Suprapubic skin (tissue), 4 donors: ENCODE measurements at regions not wholly inside any gene's neighbourhood (a gene's known extent, or its start where the extent isn't known, plus 50 kb on each side); places are given as distances from the start of the nearest gene placed in this dataset.

ENCODE experiments used
- DNase-seq, 2 donors: peaks; one replicate each; pipeline ENCODE4 v3.0.0-alpha.2; 2019; ENCODE audit warnings: low spot score in 2 of 2
- H3K27ac ChIP-seq: fragments of 200-600 bp; sonication (generic); one replicate; pipeline ENCODE4 v1.5.1; 2019
- H3K27me3 ChIP-seq: fragments of 200-600 bp; sonication (generic); one replicate; pipeline ENCODE4 v1.5.1; 2019
- H3K36me3 ChIP-seq: fragments of 200-600 bp; sonication (generic); one replicate; pipeline ENCODE4 v1.5.1; 2019
- H3K4me1 ChIP-seq: fragments of 200-600 bp; sonication (generic); one replicate; pipeline ENCODE4 v1.5.1; 2019
- H3K4me3 ChIP-seq: fragments of 200-600 bp; sonication (generic); one replicate; pipeline ENCODE4 v1.5.1; 2019; ENCODE audit warnings: mild to moderate bottlenecking
- H3K9me3 ChIP-seq: fragments of 200-600 bp; sonication (generic); one replicate; pipeline ENCODE4 v1.5.1; 2019
- CTCF ChIP-seq, 2 donors: fragments of 200-600 bp in 1 of 2; fragments of 450-650 bp in 1 of 2; sonication (generic) in 1 of 2; IDR thresholded peaks; one replicate each; pipeline ENCODE4 v1.5.1; 2016 to 2019; ENCODE audit warnings: antibody characterized with exemption in 2 of 2, mild to moderate bottlenecking in 1 of 2, moderate library complexity in 1 of 2
- EP300 ChIP-seq: sonication (generic); formaldehyde crosslinking; IDR thresholded peaks from one replicate; pipeline ENCODE4 v1.6.1; 2017; ENCODE audit warnings: antibody characterized with exemption
- POLR2A ChIP-seq, 2 donors: fragments of 450-650 bp; IDR thresholded peaks; one replicate each; pipeline ENCODE4 v1.6.1; 2017; ENCODE audit warnings: antibody characterized with exemption in 2 of 2, mild to moderate bottlenecking in 2 of 2, moderate library complexity in 2 of 2
- POLR2AphosphoS5 ChIP-seq, 3 donors: sonication (generic); formaldehyde crosslinking; IDR thresholded peaks; one replicate each; pipeline ENCODE4 v1.6.1; 2017; ENCODE audit warnings: antibody characterized with exemption in 3 of 3
- WGBS: methylation state at CpG from one replicate; pipeline ENCODE4 v1.1.5; 2018; 5-methylcytosine and 5-hydroxymethylcytosine counted together

- H3K4me3 ChIP-seq, result no peak overlapping the region
- H3K27ac ChIP-seq, result no peak overlapping the region
- TF ChIP-seq EP300 (no peak), CTCF (IDR thresholded peaks at IDR 0.05) (no peak), POLR2A (IDR thresholded peaks at IDR 0.05) (no peak), POLR2AphosphoS5 (IDR thresholded peaks at IDR 0.05) (no peak)
- H3K4me1 ChIP-seq, result no peaks in the 10 kb centered on the region
- no peaks in the 10 kb centered on the region for H3K36me3 ChIP-seq
- no peaks in the 10 kb centered on the region for H3K27me3 ChIP-seq
- DNase-seq, result no peak
- WGBS, result 89% methylated on average over 1 of the region's 1 CpG
- H3K9me3 ChIP-seq, result no peaks in the 10 kb centered on the region
Observed at GRCh38 chr13:74200081-74200480, 65.9 kb upstream of the KLF12 start.

- no peaks in the 10 kb centered on the region for H3K9me3 ChIP-seq
- no peaks in the 10 kb centered on the region for H3K4me1 ChIP-seq
- no peak overlapping the region for H3K27ac ChIP-seq
- H3K27me3 ChIP-seq, result no peaks in the 10 kb centered on the region
- no peak for TF ChIP-seq POLR2A (IDR thresholded peaks at IDR 0.05)
- H3K36me3 ChIP-seq, result no peaks in the 10 kb centered on the region
- no peak for DNase-seq
- 58% methylated on average over 4 of the region's 4 CpGs for WGBS
- H3K4me3 ChIP-seq, result no peak overlapping the region
Observed at GRCh38 chr13:74197677-74198429, 63.6 kb upstream of the KLF12 start.

- H3K9me3 ChIP-seq, result no peaks in the 10 kb centered on the region
Observed at GRCh38 chr13:74194846-74195245, 60.6 kb upstream of the KLF12 start.

GRCh38 chr13:74193391-74193790, 59.2 kb upstream of the KLF12 start:
- no peak overlapping the region for H3K27ac ChIP-seq
- H3K4me1 ChIP-seq, result no peaks in the 10 kb centered on the region
- WGBS, result 91% methylated on average over 1 of the region's 1 CpG
- TF ChIP-seq CTCF (IDR thresholded peaks at IDR 0.05) (no peak), EP300 (no peak), POLR2A (IDR thresholded peaks at IDR 0.05) (no peak), POLR2AphosphoS5 (IDR thresholded peaks at IDR 0.05) (no peak)
- no peaks in the 10 kb centered on the region for H3K9me3 ChIP-seq
- no peaks in the 10 kb centered on the region for H3K27me3 ChIP-seq
- no peak for DNase-seq
- H3K4me3 ChIP-seq, result no peak overlapping the region
- no peaks in the 10 kb centered on the region for H3K36me3 ChIP-seq

More at GRCh38 chr13:74194846-74195245, 60.6 kb upstream of the KLF12 start:
- Histone ChIP-seq H3K4me3 (no peak overlapping the region), H3K27ac (no peak overlapping the region), H3K36me3 (no peaks in the 10 kb centered on the region), H3K27me3 (no peaks in the 10 kb centered on the region), H3K4me1 (no peaks in the 10 kb centered on the region)
- TF ChIP-seq EP300 (no peak), POLR2AphosphoS5 (IDR thresholded peaks at IDR 0.05) (no peak), CTCF (IDR thresholded peaks at IDR 0.05) (no peak), POLR2A (IDR thresholded peaks at IDR 0.05) (no peak)
- DNase-seq, result no peak
- 56% methylated on average over 2 of the region's 2 CpGs for WGBS

GRCh38 chr13:74191410-74191809, 57.2 kb upstream of the KLF12 start:
- no peak for DNase-seq
- Histone ChIP-seq H3K9me3 (no peaks in the 10 kb centered on the region), H3K27me3 (no peaks in the 10 kb centered on the region), H3K27ac (no peak overlapping the region), H3K4me1 (no peaks in the 10 kb centered on the region), H3K4me3 (no peak overlapping the region), H3K36me3 (no peaks in the 10 kb centered on the region)
- TF ChIP-seq EP300 (no peak), CTCF (IDR thresholded peaks at IDR 0.05) (no peak), POLR2AphosphoS5 (IDR thresholded peaks at IDR 0.05) (no peak), POLR2A (IDR thresholded peaks at IDR 0.05) (no peak)
- WGBS, result 75% methylated on average over 3 of the region's 3 CpGs

- no peaks in the 10 kb centered on the region for H3K9me3 ChIP-seq
- TF ChIP-seq EP300 (no peak), POLR2A (IDR thresholded peaks at IDR 0.05) (no peak), CTCF (IDR thresholded peaks at IDR 0.05) (no peak), POLR2AphosphoS5 (IDR thresholded peaks at IDR 0.05) (no peak)
- 53% methylated on average over 1 of the region's 1 CpG for WGBS
Observed at GRCh38 chr13:74190999-74191398, 56.8 kb upstream of the KLF12 start.

More at GRCh38 chr13:74190999-74191398, 56.8 kb upstream of the KLF12 start:
- H3K27ac ChIP-seq, result no peak overlapping the region
- no peaks in the 10 kb centered on the region for H3K27me3 ChIP-seq
- H3K4me3 ChIP-seq, result no peak overlapping the region
- no peaks in the 10 kb centered on the region for H3K4me1 ChIP-seq
- no peaks in the 10 kb centered on the region for H3K36me3 ChIP-seq
- DNase-seq, result no peak
